Memory B cell (primary cell): ENCODE measurements at regions not wholly inside any gene's neighbourhood (a gene's known extent, or its start where the extent isn't known, plus 50 kb on each side); places are given as distances from the start of the nearest gene placed in this dataset.
"Not testable (repeated sequence)": the region's sequence is repeated elsewhere in the genome, so short reads cannot be mapped to it uniquely, and the experiment has no call there.

Experiments used
- ATAC-seq: fragments of 150-1000 bp; cut with Tn5 transposase; 2 replicates; pipeline ENCODE4 v1.10.0; 2021; ENCODE audit warnings: low read depth, mild to moderate bottlenecking, moderate library complexity
- DNase-seq, 2 donors: peaks; one replicate each; pipeline ENCODE4 v3.0.0; 2022; ENCODE audit warnings: low spot score in 2 of 2
- H3K27ac Mint-ChIP-seq: one replicate; pipeline ENCODE4 v1.8.0; 2022; ENCODE audit warnings: mild to moderate bottlenecking, moderate library complexity, mixed read lengths
- H3K27me3 Mint-ChIP-seq: one replicate; pipeline ENCODE4 v1.8.0; 2022; ENCODE audit warnings: mixed read lengths
- H3K36me3 Mint-ChIP-seq: one replicate; pipeline ENCODE4 v1.8.0; 2022; ENCODE audit warnings: mild to moderate bottlenecking, mixed read lengths
- H3K4me1 Mint-ChIP-seq: one replicate; pipeline ENCODE4 v1.8.0; 2022; ENCODE audit warnings: mixed read lengths
- H3K4me3 Mint-ChIP-seq: one replicate; pipeline ENCODE4 v1.8.0; 2022; ENCODE audit warnings: mild to moderate bottlenecking, moderate library complexity, mixed read lengths
- H3K9me3 Mint-ChIP-seq: one replicate; pipeline ENCODE4 v1.8.0; 2022; ENCODE audit warnings: mixed read lengths

DNA sequence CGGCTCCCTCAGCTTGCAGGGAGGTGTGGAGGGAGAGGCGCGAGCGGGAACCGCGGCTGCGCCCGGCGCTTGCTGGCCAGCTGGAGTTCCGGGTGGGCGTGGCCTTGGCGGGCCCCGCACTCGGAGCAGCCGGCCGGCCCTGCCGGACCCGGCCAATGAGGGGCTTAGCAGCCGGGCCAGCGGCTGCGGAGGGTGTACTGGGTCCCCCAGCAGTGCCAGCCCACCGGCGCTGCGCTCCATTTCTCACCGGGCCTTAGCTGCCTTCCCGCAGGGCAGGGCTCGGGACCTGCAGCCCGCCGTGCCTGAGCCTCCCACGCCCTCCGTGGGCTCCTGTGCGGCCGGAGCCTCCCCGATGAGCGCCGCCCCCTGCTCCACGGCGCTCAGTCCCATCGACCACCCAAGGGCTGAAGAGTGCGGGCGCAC lies 206.0 kb downstream of the ZWINT start:
- DNase-seq, ATAC-seq, H3K4me1 Mint-ChIP-seq, H3K4me3 Mint-ChIP-seq, H3K27ac Mint-ChIP-seq, H3K9me3 Mint-ChIP-seq, H3K27me3 Mint-ChIP-seq, H3K36me3 Mint-ChIP-seq: not testable (repeated sequence)

DNA sequence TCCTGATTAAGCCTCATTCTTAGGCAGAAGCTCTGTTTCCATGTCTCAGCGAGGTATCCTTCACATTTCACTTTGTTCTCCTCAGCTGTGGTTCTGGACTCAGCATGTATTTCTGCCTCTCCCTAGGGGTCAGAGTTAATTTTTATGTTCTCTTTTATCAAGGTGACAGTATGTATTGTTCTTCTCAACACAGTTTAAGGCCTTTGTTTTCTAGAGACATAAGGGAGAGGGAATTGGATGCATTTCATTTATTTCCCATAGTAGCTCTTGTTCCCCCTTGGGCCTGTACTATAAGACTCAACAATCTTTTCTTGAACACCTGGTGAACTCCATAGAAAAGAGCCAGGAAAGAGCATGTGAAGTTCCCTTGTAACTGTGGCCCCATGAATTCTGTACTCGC lies 214.3 kb downstream of the ZWINT start:
- Mint-ChIP-seq H3K27ac (no peak overlapping the region), H3K27me3 (no peaks in the 10 kb centered on the region), H3K9me3 (no peaks in the 10 kb centered on the region), H3K4me3 (no peak overlapping the region), H3K4me1 (no peaks in the 10 kb centered on the region), H3K36me3 (no peaks in the 10 kb centered on the region)
- ATAC-seq, result no peak
- DNase-seq, result no peak

DNA sequence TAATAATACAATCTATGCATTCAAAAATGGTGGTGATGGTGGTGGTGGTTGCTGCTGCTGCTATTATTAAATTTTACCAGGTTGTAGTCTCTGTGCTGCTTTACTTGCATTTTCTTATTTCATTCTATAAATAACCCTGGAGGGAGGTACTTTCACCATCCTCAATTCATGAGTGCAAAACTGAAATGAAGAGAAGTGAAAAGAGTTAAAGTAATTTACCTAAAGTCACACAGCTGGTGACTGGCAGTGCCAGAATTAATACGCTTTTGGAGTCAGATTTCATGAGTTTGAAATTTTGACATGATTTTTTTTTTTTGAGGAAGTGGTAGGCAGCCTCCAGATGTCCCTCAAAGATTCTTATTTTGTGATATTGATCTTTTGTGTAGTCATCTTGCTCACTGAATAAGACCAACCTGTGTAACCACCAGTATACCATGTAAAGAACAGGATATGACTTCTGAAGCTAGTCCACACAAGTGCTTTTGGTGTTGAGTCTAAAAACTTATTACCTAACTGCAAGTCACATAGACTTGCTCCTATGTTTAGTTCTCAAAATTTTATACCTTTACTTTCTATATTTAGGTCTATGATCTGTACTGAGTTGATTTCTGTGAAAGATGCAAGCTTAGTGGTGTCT lies 218.8 kb downstream of the ZWINT start:
- Mint-ChIP-seq H3K9me3 (no peaks in the 10 kb centered on the region), H3K4me3 (no peak overlapping the region), H3K27ac (no peak overlapping the region), H3K4me1 (no peaks in the 10 kb centered on the region), H3K27me3 (no peaks in the 10 kb centered on the region), H3K36me3 (no peaks in the 10 kb centered on the region)
- ATAC-seq (peak; percentile 35), DNase-seq (no peak)

DNA sequence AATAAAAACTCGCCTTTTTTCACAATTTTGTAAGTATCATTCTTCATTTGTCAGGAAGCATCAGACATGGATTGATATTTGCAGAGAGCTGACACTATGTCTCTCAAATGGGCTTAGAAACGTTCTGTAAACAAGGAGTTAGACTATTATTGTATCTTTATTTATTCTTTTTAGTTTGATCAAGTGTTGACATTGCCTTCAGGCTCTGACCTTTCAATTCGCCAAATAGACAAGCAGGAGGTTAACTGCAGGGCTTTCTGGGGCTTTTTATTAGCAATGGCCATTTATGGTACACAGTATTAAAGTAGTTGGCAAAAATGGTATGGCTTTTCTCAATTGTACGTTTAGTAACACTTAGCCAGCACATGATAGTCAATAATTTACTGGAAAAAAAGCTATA lies 221.7 kb downstream of the ZWINT start:
- Mint-ChIP-seq H3K4me1 (no peaks in the 10 kb centered on the region), H3K27me3 (no peaks in the 10 kb centered on the region)

DNA sequence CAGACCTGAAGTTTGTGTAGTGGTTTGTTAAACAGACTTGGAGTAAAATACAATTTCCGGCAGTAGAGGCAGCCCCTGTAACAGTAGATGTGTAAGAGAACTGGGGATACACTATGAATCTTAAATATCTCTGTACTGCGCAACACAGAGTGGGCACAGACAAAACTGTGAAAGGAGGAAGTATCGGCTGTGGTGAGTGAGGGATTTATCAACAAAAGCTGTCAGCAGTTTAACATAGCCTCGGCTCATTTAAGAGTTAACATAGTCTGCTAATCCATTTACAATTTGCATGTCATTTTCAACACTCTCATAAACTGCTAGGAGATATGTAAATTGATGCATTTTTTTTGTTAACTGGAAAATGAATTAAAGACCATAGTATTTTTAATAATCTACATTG lies 225.2 kb downstream of the ZWINT start:
- Mint-ChIP-seq H3K4me1 (no peaks in the 10 kb centered on the region), H3K4me3 (no peak overlapping the region), H3K27ac (no peak overlapping the region), H3K27me3 (no peaks in the 10 kb centered on the region), H3K9me3 (no peaks in the 10 kb centered on the region), H3K36me3 (no peaks in the 10 kb centered on the region)
- DNase-seq (no peak), ATAC-seq (no peak)

More for the DNA sequence above, 221.7 kb downstream of the ZWINT start:
- ATAC-seq (no peak), DNase-seq (no peak)
- no peaks in the 10 kb centered on the region for H3K9me3 Mint-ChIP-seq
- H3K27ac Mint-ChIP-seq, result no peak overlapping the region
- H3K4me3 Mint-ChIP-seq, result no peak overlapping the region
- H3K36me3 Mint-ChIP-seq, result no peaks in the 10 kb centered on the region

DNA sequence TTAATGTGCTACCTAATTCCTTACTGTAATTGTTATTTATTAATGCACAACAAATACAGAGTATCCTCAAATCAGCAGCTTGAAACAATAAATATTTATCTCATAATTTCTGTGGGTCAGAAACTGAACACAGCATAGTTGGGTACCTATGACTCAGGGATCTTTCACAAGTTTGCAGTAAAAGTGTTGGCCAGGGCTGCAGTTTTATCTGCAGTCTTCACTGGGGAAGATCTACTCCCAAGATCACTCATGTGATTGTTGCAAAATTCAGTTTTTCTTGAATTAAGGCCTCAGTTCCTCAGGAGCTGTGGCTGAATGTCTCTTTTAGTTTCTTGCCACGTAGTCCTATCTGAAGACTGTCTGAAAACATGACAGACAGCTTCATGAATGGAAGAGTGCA lies 237.8 kb downstream of the ZWINT start:
- Mint-ChIP-seq H3K9me3 (no peaks in the 10 kb centered on the region), H3K27ac (no peak overlapping the region), H3K36me3 (no peaks in the 10 kb centered on the region), H3K4me3 (no peak overlapping the region), H3K27me3 (no peaks in the 10 kb centered on the region), H3K4me1 (no peaks in the 10 kb centered on the region)
- DNase-seq (no peak), ATAC-seq (no peak)

DNA sequence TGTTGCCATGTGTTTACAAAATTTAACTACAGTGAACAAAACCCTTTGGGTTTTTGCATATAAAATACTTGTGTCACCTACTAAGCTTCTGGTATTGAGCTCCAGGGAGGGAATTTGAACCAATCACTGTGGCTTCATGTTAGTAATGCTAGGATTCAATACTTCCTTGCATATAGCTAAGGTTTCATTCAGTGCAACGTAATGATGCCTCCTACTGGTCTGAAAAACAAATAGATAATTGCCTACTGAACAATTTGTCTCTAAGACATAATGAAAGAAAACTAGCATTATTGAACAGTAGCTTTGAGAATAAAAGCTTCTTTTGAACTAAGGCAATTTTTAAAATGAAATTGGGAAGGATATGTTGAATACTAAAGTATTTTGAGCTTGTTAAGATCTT lies 244.4 kb downstream of the ZWINT start:
- Mint-ChIP-seq H3K27me3 (no peaks in the 10 kb centered on the region), H3K4me3 (no peak overlapping the region), H3K9me3 (no peaks in the 10 kb centered on the region), H3K4me1 (no peaks in the 10 kb centered on the region), H3K27ac (no peak overlapping the region), H3K36me3 (no peaks in the 10 kb centered on the region)
- DNase-seq, result no peak
- no peak for ATAC-seq

DNA sequence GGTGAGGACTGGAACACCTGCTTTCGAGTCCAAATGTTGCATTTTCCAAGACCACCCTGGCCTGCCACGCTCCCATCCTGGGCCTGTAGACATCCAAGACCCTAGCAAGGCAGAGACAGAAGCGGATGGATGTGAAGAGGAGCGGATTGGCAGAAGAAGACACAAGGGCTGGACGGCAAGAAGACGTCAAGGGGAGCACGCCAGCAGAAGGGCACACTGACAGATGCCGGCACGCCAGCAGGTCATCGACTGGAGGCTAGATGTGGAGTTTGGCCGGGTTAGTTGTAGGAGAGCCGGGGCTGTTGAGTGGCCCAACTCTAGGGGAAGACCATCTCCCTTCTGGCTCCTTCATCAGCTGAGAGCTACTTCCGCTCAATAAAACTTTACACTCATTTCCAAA lies 251.6 kb downstream of the ZWINT start:
- Mint-ChIP-seq H3K27me3 (no peaks in the 10 kb centered on the region), H3K4me3 (no peak overlapping the region), H3K36me3 (no peaks in the 10 kb centered on the region), H3K27ac (no peak overlapping the region), H3K4me1 (no peaks in the 10 kb centered on the region), H3K9me3 (peaks cover 2% of the 10 kb centered on the region)
- no peak for DNase-seq
- no peak for ATAC-seq

DNA sequence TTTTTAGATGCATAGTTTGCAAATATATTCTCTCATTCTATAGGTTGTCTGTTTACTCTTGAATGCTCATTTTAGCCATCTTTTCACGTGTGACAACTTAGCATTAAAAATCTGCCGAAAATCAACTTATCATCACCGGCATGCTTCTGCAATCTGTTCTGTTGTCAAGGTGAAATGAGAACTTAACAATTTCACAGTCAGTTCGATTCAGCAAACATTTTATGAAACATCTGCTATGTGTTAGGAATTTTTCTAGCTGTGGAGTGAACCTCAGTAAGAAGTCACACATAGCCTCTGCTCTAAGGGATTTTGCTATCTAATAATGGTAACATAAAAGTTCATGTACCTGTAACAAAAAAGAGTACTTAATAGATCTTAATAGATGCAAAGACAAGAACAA lies 256.1 kb downstream of the ZWINT start:
- ATAC-seq (no peak), DNase-seq (no peak)
- no peak overlapping the region for H3K4me3 Mint-ChIP-seq
- no peak overlapping the region for H3K27ac Mint-ChIP-seq
- H3K4me1 Mint-ChIP-seq, result no peaks in the 10 kb centered on the region
- H3K36me3 Mint-ChIP-seq, result no peaks in the 10 kb centered on the region
- no peaks in the 10 kb centered on the region for H3K27me3 Mint-ChIP-seq
- no peaks in the 10 kb centered on the region for H3K9me3 Mint-ChIP-seq

DNA sequence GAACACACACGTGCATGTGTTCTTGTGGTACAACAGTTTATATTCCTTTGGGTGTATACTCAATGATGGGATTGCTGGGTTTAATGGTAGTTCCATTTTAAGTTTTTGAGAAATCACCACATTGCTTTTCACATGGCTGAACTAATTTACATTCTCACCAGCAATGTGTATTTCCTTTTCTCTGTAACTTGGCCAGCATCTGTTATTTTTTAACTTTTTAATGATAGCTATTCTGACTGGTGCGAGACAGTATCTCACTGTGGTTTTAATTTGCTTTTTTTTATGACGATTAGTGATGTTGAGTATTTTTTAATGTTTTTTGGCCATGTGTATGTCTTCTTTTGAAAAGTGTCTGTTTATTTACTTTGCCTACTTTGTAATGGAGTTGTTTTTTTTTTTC lies 256.6 kb downstream of the ZWINT start:
- Mint-ChIP-seq H3K9me3 (no peaks in the 10 kb centered on the region), H3K4me3 (no peak overlapping the region), H3K4me1 (no peaks in the 10 kb centered on the region), H3K27ac (no peak overlapping the region), H3K27me3 (no peaks in the 10 kb centered on the region), H3K36me3 (no peaks in the 10 kb centered on the region)
- ATAC-seq (no peak), DNase-seq (no peak)

DNA sequence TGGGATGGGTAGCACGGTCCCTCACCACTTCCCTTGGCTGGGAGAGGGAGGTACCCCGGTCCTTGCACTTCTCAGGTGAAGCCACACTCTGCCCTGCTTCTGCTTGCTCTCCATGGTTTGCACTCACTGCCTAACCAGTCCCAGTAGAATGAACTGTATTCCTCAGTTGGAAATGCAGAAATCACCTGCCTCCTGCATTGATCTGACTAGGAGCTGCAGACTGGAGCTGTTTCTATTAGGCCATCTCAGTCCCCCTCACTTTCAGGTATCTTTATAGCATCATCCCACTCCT lies 264.9 kb downstream of the ZWINT start:
- ATAC-seq (no peak), DNase-seq (no peak)
- Mint-ChIP-seq H3K27me3 (no peaks in the 10 kb centered on the region), H3K4me3 (no peak overlapping the region), H3K27ac (no peak overlapping the region), H3K36me3 (no peaks in the 10 kb centered on the region), H3K4me1 (no peaks in the 10 kb centered on the region), H3K9me3 (peaks cover 2% of the 10 kb centered on the region)

DNA sequence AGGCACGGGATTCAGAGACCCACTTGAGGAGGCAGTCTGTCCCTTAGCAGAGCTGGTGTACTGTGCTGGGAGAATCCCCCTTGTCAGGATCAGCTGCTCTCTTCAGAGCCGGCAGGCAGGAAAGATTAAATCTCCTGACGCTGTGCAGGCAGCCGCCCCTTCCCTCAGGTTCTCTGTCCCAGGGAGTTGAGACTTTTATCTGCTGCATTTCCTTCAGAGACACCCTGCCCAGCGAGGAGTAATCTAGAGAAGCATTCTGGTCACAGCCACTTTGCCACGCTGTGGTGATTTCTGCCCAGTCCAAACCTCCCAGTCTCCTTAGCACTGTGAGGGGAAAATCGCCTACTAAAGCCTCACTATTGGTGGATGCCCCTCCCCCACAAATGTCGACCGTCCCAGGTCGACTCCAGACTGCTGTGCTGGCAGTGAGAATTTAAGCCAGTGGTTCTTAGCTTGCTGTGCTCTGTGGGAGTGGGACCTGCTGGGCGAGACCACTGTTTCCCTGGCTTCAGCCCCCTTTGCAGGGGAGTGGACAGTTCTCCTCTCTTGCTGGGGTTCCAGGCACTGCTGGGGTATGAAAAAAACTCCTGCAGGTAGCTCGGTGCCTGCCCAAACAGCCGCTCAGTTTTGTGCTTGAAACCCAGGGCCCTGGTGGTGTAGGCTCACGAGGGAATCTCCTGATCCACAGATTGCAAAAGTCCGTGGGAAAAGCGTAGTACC lies 265.4 kb downstream of the ZWINT start:
- no peaks in the 10 kb centered on the region for H3K27me3 Mint-ChIP-seq
- ATAC-seq (no peak), DNase-seq (no peak)
- no peaks in the 10 kb centered on the region for H3K4me1 Mint-ChIP-seq
- H3K9me3 Mint-ChIP-seq, result peaks cover 2% of the 10 kb centered on the region
- H3K4me3 Mint-ChIP-seq, result no peak overlapping the region
- H3K36me3 Mint-ChIP-seq, result no peaks in the 10 kb centered on the region
- H3K27ac Mint-ChIP-seq, result no peak overlapping the region

DNA sequence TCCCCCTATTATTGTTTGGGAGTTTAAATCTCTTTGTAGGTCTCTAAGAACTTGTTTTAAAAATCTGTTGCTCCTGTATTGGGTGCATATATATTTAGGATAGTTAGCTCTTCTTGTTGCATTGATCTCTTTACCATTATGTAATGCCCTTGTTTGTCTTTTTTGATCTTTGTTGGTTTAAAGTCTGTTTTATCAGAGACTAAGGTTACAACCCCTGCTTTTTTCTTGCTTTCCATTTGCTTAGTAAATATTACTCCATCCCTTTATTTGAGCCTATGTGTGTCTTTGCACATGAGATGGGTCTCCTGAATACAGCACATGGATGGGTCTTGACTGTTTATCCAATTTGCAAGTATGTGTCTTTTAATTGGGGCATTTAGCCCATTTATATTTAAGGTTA lies 267.4 kb downstream of the ZWINT start:
- ATAC-seq, H3K9me3 Mint-ChIP-seq, H3K27me3 Mint-ChIP-seq, H3K4me1 Mint-ChIP-seq, DNase-seq, H3K4me3 Mint-ChIP-seq, H3K36me3 Mint-ChIP-seq, H3K27ac Mint-ChIP-seq: not testable (repeated sequence)

DNA sequence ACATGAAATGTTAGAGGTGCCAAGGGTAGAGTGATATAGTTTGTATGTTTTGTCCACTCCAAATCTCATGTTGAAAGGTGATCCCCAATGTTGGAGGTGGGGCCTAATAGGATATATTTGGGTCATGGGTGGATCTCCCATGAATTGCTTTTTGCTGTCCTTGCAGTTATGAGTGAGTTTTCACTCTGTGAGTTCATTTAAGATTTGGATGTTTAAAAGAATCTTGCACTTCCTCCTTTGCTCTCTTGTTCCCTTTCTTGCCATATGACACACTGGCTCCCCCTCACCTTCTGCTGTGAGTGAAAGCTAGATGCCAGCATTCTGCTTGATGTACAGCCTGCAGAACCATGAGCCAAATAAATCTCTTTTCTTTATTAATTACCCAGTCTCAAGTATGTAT lies 269.2 kb downstream of the ZWINT start:
- no peaks in the 10 kb centered on the region for H3K4me1 Mint-ChIP-seq
- no peaks in the 10 kb centered on the region for H3K36me3 Mint-ChIP-seq
- ATAC-seq (peak; percentile 31), DNase-seq (no peak)
- H3K27ac Mint-ChIP-seq, result no peak overlapping the region
- no peak overlapping the region for H3K4me3 Mint-ChIP-seq
- H3K27me3 Mint-ChIP-seq, result no peaks in the 10 kb centered on the region
- H3K9me3 Mint-ChIP-seq, result peaks cover 9% of the 10 kb centered on the region

DNA sequence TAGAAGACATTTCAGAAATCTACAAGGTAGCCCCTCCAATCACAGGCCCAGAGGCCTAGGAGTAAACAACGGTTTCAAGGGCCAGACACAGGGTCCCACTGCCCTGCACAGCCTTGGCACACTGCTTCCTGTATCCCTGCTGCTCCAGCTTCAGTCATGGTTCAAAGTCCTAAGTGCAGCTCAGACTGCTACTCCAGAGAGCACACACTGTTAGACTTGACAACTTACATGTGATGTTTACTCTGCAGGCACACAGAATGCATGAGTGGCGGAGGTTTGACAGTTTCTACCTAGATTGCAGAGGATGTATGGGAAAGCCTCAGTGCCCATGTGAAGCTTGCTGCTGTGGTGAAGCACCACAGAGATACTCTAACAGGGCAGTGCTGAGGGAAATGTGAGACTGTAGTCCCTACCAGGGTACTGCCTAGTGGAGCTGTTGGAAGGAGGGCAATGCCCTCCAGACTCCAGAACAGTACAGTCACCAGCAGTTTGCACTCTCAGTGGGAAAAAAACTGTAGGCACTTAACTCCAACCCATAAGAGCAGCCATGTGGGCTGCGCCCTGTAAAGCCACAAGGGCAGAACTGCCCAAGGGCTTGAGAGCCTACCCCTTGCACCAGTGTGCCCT lies 270.0 kb downstream of the ZWINT start:
- ATAC-seq, result no peak
- H3K9me3 Mint-ChIP-seq, result peaks cover 9% of the 10 kb centered on the region
- no peak overlapping the region for H3K4me3 Mint-ChIP-seq

More for the DNA sequence above, 270.0 kb downstream of the ZWINT start:
- H3K27me3 Mint-ChIP-seq, result no peaks in the 10 kb centered on the region
- DNase-seq, result no peak
- no peak overlapping the region for H3K27ac Mint-ChIP-seq
- H3K36me3 Mint-ChIP-seq, result no peaks in the 10 kb centered on the region
- no peaks in the 10 kb centered on the region for H3K4me1 Mint-ChIP-seq
